Right atrium auricular region (tissue), 2 donors: ENCODE measurements at regions not wholly inside any gene's neighbourhood (a gene's known extent, or its start where the extent isn't known, plus 50 kb on each side); places are given as distances from the start of the nearest gene placed in this dataset.

Experiments used
- DNase-seq: peaks from one replicate; pipeline ENCODE4 v3.0.0-alpha.2; 2019; ENCODE audit warnings: low spot score
- H3K27ac ChIP-seq, 2 donors: fragments of 200-600 bp; sonication (generic); 1 replicate in 1 of 2; 2 replicates in 1 of 2; pipeline ENCODE4 v1.5.1; 2016 to 2019
- H3K27me3 ChIP-seq, 2 donors: fragments of 200-600 bp; sonication (generic); one replicate each; pipeline versions ENCODE4 v1.5.1 to v1.6.0; 2017 to 2019
- H3K36me3 ChIP-seq: fragments of 200-600 bp; sonication (generic); one replicate; pipeline ENCODE4 v1.5.1; 2016
- H3K4me1 ChIP-seq, 2 donors: fragments of 200-600 bp; sonication (generic); one replicate each; pipeline versions ENCODE4 v1.5.1 to v1.6.0; 2017 to 2019
- H3K4me3 ChIP-seq, 2 donors: fragments of 200-600 bp; sonication (generic); 1 replicate in 1 of 2; 2 replicates in 1 of 2; pipeline ENCODE4 v1.5.1; 2017 to 2019; ENCODE audit warnings: mild to moderate bottlenecking in 1 of 2, moderate library complexity in 1 of 2
- H3K9me3 ChIP-seq, 2 donors: fragments of 200-600 bp; sonication (generic); one replicate each; pipeline ENCODE4 v1.5.1; 2019
- CTCF ChIP-seq, 2 donors: fragments of 200-600 bp; sonication (generic); IDR thresholded peaks; one replicate each; pipeline ENCODE4 v1.5.1; 2019; ENCODE audit warnings: antibody characterized with exemption in 2 of 2

- no peaks in the 10 kb centered on the region for H3K27me3 ChIP-seq
- DNase-seq: no peak
- no peak overlapping the region for H3K4me3 ChIP-seq
- H3K4me1 ChIP-seq: no peaks in the 10 kb centered on the region
- no peak overlapping the region for H3K27ac ChIP-seq
- no peaks in the 10 kb centered on the region for H3K9me3 ChIP-seq
- H3K36me3 ChIP-seq: no peaks in the 10 kb centered on the region
- no peak for TF ChIP-seq CTCF (IDR thresholded peaks at IDR 0.05)
Observed at GRCh38 chr3:5330152-5330810, 142.8 kb downstream of the EDEM1 start.

GRCh38 chr3:5331567-5332269 lies 144.2 kb downstream of the EDEM1 start:
- DNase-seq: no peak
- Histone ChIP-seq H3K27me3 (no peaks in the 10 kb centered on the region), H3K27ac (no peak overlapping the region), H3K4me3 (no peak overlapping the region), H3K36me3 (no peaks in the 10 kb centered on the region), H3K4me1 (no peaks in the 10 kb centered on the region), H3K9me3 (no peaks in the 10 kb centered on the region)
- no peak for TF ChIP-seq CTCF (IDR thresholded peaks at IDR 0.05)

GRCh38 chr3:5332270-5332956 lies 144.9 kb downstream of the EDEM1 start:
- no peaks in the 10 kb centered on the region for H3K36me3 ChIP-seq
- TF ChIP-seq CTCF (IDR thresholded peaks at IDR 0.05): no peak
- no peak overlapping the region for H3K4me3 ChIP-seq
- no peak overlapping the region for H3K27ac ChIP-seq
- DNase-seq: no peak
- no peaks in the 10 kb centered on the region for H3K4me1 ChIP-seq
- H3K27me3 ChIP-seq: no peaks in the 10 kb centered on the region
- H3K9me3 ChIP-seq: no peaks in the 10 kb centered on the region

- Histone ChIP-seq H3K27me3 (no peaks in the 10 kb centered on the region), H3K4me1 (no peaks in the 10 kb centered on the region), H3K4me3 (no peak overlapping the region), H3K9me3 (no peaks in the 10 kb centered on the region), H3K36me3 (no peaks in the 10 kb centered on the region), H3K27ac (no peak overlapping the region)
- no peak for DNase-seq
- no peak for TF ChIP-seq CTCF (IDR thresholded peaks at IDR 0.05)
Observed at GRCh38 chr3:5339967-5340535, 152.5 kb downstream of the EDEM1 start.

- Histone ChIP-seq H3K27me3 (no peaks in the 10 kb centered on the region), H3K4me1 (no peaks in the 10 kb centered on the region), H3K27ac (no peak overlapping the region), H3K9me3 (no peaks in the 10 kb centered on the region), H3K4me3 (no peak overlapping the region), H3K36me3 (no peaks in the 10 kb centered on the region)
- no peak for DNase-seq
- no peak for TF ChIP-seq CTCF (IDR thresholded peaks at IDR 0.05)
Observed at GRCh38 chr3:5341610-5342009, 154.1 kb downstream of the EDEM1 start.
